ENCODE measurements at regions not wholly inside any gene's neighbourhood (a gene's known extent, or its start where the extent isn't known, plus 50 kb on each side); places are given as distances from the start of the nearest gene placed in this dataset.
A peak's percentile ranks its signal among the peaks of the same experiment; 100 is the strongest.

DNA sequence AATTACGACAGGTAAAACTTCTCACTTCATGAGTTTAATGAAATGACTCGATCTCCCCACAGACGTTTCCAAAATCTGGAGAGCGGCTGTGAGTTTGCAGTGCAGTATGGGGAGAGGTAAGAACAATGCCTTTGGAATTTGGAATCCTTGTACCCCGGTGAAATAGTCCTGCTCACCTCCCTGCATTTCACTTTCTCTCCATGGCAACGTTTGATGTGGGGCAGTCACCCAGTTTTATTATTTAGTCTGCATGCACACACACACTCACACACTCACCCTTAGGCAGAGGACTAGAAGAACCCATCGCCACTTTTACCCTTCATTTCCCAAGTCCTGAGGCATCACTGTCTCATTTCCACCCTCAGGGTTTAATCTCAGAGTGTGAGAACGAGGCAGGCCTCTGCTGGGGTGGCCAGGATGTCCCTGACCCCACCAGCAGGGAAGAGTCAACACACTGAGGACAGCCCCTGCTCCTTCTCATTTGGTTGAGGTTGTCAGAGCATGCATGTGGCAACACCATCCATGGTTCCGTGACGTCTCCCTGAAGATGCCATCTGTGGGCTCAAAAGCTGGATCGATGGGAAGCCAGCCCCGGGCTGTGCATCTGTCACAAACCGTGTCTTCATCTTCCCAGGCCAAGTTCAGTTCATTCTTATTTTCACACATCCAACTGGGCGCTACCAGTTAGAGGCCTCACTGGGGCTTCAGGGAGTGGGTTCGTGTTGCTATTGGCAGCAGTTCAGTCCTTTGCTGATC lies 119.8 kb upstream of the TRIM2 start:
- TF ChIP-seq TCF7L2 (IDR thresholded peaks at IDR 0.05; ENCODE audit: low read depth, low read length): no peak
- TF ChIP-seq, protein P1, sequence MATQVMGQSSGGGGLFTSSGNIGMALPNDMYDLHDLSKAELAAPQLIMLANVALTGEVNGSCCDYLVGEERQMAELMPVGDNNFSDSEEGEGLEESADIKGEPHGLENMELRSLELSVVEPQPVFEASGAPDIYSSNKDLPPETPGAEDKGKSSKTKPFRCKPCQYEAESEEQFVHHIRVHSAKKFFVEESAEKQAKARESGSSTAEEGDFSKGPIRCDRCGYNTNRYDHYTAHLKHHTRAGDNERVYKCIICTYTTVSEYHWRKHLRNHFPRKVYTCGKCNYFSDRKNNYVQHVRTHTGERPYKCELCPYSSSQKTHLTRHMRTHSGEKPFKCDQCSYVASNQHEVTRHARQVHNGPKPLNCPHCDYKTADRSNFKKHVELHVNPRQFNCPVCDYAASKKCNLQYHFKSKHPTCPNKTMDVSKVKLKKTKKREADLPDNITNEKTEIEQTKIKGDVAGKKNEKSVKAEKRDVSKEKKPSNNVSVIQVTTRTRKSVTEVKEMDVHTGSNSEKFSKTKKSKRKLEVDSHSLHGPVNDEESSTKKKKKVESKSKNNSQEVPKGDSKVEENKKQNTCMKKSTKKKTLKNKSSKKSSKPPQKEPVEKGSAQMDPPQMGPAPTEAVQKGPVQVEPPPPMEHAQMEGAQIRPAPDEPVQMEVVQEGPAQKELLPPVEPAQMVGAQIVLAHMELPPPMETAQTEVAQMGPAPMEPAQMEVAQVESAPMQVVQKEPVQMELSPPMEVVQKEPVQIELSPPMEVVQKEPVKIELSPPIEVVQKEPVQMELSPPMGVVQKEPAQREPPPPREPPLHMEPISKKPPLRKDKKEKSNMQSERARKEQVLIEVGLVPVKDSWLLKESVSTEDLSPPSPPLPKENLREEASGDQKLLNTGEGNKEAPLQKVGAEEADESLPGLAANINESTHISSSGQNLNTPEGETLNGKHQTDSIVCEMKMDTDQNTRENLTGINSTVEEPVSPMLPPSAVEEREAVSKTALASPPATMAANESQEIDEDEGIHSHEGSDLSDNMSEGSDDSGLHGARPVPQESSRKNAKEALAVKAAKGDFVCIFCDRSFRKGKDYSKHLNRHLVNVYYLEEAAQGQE (IDR thresholded peaks at IDR 0.05; ENCODE audit: insufficient read depth in 1 of 2, low read depth in 2 of 2, low read length in 1 of 2): no peak
- no peak for TF ChIP-seq SIN3A (IDR thresholded peaks at IDR 0.05; ENCODE audit: borderline replicate concordance, insufficient read depth, low read depth, low read length)
- no peak for TF ChIP-seq POLR2AphosphoS5 (IDR thresholded peaks at IDR 0.05; ENCODE audit: low read depth, low read length)
- TF ChIP-seq, protein P2, sequence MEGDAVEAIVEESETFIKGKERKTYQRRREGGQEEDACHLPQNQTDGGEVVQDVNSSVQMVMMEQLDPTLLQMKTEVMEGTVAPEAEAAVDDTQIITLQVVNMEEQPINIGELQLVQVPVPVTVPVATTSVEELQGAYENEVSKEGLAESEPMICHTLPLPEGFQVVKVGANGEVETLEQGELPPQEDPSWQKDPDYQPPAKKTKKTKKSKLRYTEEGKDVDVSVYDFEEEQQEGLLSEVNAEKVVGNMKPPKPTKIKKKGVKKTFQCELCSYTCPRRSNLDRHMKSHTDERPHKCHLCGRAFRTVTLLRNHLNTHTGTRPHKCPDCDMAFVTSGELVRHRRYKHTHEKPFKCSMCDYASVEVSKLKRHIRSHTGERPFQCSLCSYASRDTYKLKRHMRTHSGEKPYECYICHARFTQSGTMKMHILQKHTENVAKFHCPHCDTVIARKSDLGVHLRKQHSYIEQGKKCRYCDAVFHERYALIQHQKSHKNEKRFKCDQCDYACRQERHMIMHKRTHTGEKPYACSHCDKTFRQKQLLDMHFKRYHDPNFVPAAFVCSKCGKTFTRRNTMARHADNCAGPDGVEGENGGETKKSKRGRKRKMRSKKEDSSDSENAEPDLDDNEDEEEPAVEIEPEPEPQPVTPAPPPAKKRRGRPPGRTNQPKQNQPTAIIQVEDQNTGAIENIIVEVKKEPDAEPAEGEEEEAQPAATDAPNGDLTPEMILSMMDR (IDR thresholded peaks at IDR 0.05): no peak
- ChIA-PET POLR2A (no interaction called here), CTCF (interaction anchor here (1.1 to 1.4 kb wide), 3 partner anchors 40 to 43 kb away, joined by 3 to 30 read pairs (median 8); no protein-coding TSS in a partner anchor)
- no peaks in the 10 kb centered on the region for H3K9me3 ChIP-seq (ENCODE audit: control insufficient read depth, insufficient read depth, low read depth, low read length)
- H3K4me1 ChIP-seq (ENCODE audit: control insufficient read depth, insufficient read depth, low read length): 0 out of 2 replicates have a peak, but pooled peaks cover 3% of the 10 kb centered on the region
- no peak overlapping the region for H3K4me3 ChIP-seq (ENCODE audit: low read depth in 2 of 2, low read length in 2 of 2)
- DNase-seq (ENCODE audit: low read depth, low spot score) (no peak), ATAC-seq (0 out of 2 replicates have a peak, but pooled peaks have one; percentile 8)
- H3K27ac ChIP-seq (ENCODE audit: low read length): no peak overlapping the region
- no peaks in the 10 kb centered on the region for H3K27me3 ChIP-seq (ENCODE audit: control insufficient read depth, insufficient read depth, low read length)
- BruUV-seq (replicated peaks): no TSS peak
- intact Hi-C loops (cut with micrococcal nuclease; ENCODE audit: unreplicated experiment) (loop anchor here (2.0 kb wide), 1 partner anchor 242 kb away; no protein-coding TSS in a partner anchor), in situ Hi-C loops (cut with HindIII; ENCODE audit: low pct_unique_long_range_greater_than_20kb, low sequenced_read_pairs) (no loop called here)
- H3K36me3 ChIP-seq (ENCODE audit: control insufficient read depth, insufficient read depth, low read length): no peaks in the 10 kb centered on the region

DNA sequence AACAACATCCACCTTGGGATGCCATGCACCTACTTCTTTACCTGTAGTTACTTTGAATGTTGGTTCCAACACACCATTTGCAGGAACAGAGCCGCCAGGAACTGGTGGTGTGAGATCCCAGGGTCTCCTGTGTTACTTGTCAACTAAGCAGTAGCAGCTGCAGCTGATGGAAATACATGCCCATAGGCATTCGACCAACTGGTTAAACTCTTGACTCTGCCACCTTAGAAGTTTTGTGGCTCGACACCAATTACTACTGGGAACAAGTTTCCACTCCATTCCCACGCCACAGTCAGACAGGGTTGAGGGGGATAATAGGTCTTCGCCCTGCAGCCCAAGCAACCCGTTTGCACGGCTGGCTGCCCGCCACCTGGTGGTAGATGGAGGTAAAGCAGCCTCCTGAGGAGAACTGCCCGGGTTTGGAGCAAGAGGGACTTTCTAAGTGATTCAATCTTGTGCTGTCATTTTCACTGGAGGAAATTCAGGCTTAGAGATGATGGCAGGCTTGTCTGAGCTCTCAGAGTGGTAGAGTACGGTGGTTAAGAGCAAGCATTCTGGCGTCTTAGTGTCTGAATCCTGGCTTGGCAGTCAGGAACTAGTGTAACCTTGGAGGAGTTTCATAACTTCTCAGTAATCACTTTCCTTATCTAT lies 119.1 kb upstream of the TRIM2 start:
- no peak overlapping the region for H3K4me3 ChIP-seq (ENCODE audit: low read depth in 2 of 2, low read length in 2 of 2)
- 0 out of 2 replicates have a peak, but pooled peaks cover 3% of the 10 kb centered on the region for H3K4me1 ChIP-seq (ENCODE audit: control insufficient read depth, insufficient read depth, low read length)
- no peak overlapping the region; the same call in 1 of the 2 replicates for H3K27ac ChIP-seq (ENCODE audit: low read length)
- ATAC-seq (peak; percentile 75), DNase-seq (ENCODE audit: low read depth, low spot score) (peak; percentile 43)
- H3K9me3 ChIP-seq (ENCODE audit: control insufficient read depth, insufficient read depth, low read depth, low read length): no peaks in the 10 kb centered on the region
- in situ Hi-C loops (cut with HindIII; ENCODE audit: low pct_unique_long_range_greater_than_20kb, low sequenced_read_pairs): no loop called here
- CTCF ChIA-PET: interaction anchor here (1.1 kb wide), 1 partner anchor 42 kb away, joined by 8 read pairs; no protein-coding TSS in a partner anchor
- intact Hi-C loops (cut with micrococcal nuclease; ENCODE audit: unreplicated experiment): loop anchor here (2.0 kb wide), 1 partner anchor 242 kb away; no protein-coding TSS in a partner anchor
- H3K27me3 ChIP-seq (ENCODE audit: control insufficient read depth, insufficient read depth, low read length): no peaks in the 10 kb centered on the region
- H3K36me3 ChIP-seq (ENCODE audit: control insufficient read depth, insufficient read depth, low read length): no peaks in the 10 kb centered on the region
- POLR2A ChIA-PET: no interaction called here
- no peak for TF ChIP-seq POLR2AphosphoS5 (IDR thresholded peaks at IDR 0.05; ENCODE audit: low read depth, low read length)
- TF ChIP-seq, protein P2 (IDR thresholded peaks at IDR 0.05): peak; percentile 92
- no TSS peak for BruUV-seq (replicated peaks)

All from Panc1 (cell line).